ENCODE measurements at regions not wholly inside any gene's neighbourhood (a gene's known extent, or its start where the extent isn't known, plus 50 kb on each side); places are given as distances from the start of the nearest gene placed in this dataset.

DNA sequence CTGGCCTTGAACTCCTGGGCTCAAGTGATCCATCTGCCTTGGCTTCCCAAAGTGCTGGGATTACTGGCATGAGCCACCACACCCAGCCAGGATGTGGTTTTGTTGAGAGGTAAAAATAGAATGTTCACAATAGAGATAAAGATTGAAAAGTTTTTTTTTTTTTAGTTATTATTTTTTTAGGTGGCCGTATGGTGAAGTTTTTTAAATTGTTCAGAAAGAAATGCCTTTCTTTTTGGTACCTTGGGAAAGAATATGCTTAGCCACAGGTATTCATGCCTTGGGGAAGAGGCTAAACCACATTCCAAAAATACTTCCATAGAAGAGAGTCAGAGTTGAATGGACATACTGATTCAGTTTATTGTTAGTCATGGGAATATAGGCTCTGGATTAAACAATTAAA, 143.4 kb downstream of the C11orf91 start:
- TF ChIP-seq, protein P1, sequence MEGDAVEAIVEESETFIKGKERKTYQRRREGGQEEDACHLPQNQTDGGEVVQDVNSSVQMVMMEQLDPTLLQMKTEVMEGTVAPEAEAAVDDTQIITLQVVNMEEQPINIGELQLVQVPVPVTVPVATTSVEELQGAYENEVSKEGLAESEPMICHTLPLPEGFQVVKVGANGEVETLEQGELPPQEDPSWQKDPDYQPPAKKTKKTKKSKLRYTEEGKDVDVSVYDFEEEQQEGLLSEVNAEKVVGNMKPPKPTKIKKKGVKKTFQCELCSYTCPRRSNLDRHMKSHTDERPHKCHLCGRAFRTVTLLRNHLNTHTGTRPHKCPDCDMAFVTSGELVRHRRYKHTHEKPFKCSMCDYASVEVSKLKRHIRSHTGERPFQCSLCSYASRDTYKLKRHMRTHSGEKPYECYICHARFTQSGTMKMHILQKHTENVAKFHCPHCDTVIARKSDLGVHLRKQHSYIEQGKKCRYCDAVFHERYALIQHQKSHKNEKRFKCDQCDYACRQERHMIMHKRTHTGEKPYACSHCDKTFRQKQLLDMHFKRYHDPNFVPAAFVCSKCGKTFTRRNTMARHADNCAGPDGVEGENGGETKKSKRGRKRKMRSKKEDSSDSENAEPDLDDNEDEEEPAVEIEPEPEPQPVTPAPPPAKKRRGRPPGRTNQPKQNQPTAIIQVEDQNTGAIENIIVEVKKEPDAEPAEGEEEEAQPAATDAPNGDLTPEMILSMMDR (IDR thresholded peaks at IDR 0.05) = no peak
- no peak for TF ChIP-seq EP300 (IDR thresholded peaks at IDR 0.05)
- TF ChIP-seq POLR2A (IDR thresholded peaks at IDR 0.05) = no peak
- no peak for TF ChIP-seq POLR2AphosphoS5 (IDR thresholded peaks at IDR 0.05)
